ENCODE measurements at regions not wholly inside any gene's neighbourhood (a gene's known extent, or its start where the extent isn't known, plus 50 kb on each side); places are given as distances from the start of the nearest gene placed in this dataset.

GRCh38 chr20:6580486-6580885 is 187.0 kb upstream of the BMP2 start:
- peaks cover 15% of the 10 kb centered on the region for H3K4me1 ChIP-seq (ENCODE audit: control insufficient read depth, insufficient read depth, low read length)
- no peak overlapping the region for H3K9ac ChIP-seq (ENCODE audit: low read length)
- H3K9me3 ChIP-seq (ENCODE audit: control insufficient read depth, low read length), result no peaks in the 10 kb centered on the region
- no peak for DNase-seq (ENCODE audit: low read depth)
- no peak overlapping the region for H3K4me3 ChIP-seq (ENCODE audit: low read length)
- no peaks in the 10 kb centered on the region for H3K27me3 ChIP-seq (replicated peaks; ENCODE audit: control insufficient read depth, insufficient read depth, low read length)
- H3K36me3 ChIP-seq (ENCODE audit: control insufficient read depth, insufficient read depth, low read length, severe bottlenecking), result no peaks in the 10 kb centered on the region

GRCh38 chr20:6579824-6580223 is 187.7 kb upstream of the BMP2 start:
- Histone ChIP-seq H3K4me3 (ENCODE audit: low read length) (no peak overlapping the region), H3K4me1 (ENCODE audit: control insufficient read depth, insufficient read depth, low read length) (peaks cover 15% of the 10 kb centered on the region), H3K36me3 (ENCODE audit: control insufficient read depth, insufficient read depth, low read length, severe bottlenecking) (no peaks in the 10 kb centered on the region), H3K9me3 (ENCODE audit: control insufficient read depth, low read length) (no peaks in the 10 kb centered on the region), H3K27me3 (replicated peaks; ENCODE audit: control insufficient read depth, insufficient read depth, low read length) (no peaks in the 10 kb centered on the region), H3K9ac (ENCODE audit: low read length) (no peak overlapping the region)
- DNase-seq (ENCODE audit: low read depth), result no peak

GRCh38 chr20:6579417-6579816 is 188.1 kb upstream of the BMP2 start:
- no peak overlapping the region for H3K4me3 ChIP-seq (ENCODE audit: low read length)
- no peaks in the 10 kb centered on the region for H3K27me3 ChIP-seq (replicated peaks; ENCODE audit: control insufficient read depth, insufficient read depth, low read length)
- H3K36me3 ChIP-seq (ENCODE audit: control insufficient read depth, insufficient read depth, low read length, severe bottlenecking), result no peaks in the 10 kb centered on the region
- H3K9me3 ChIP-seq (ENCODE audit: control insufficient read depth, low read length), result no peaks in the 10 kb centered on the region
- H3K4me1 ChIP-seq (ENCODE audit: control insufficient read depth, insufficient read depth, low read length), result peaks cover 15% of the 10 kb centered on the region
- H3K9ac ChIP-seq (ENCODE audit: low read length), result no peak overlapping the region
- DNase-seq (ENCODE audit: low read depth), result no peak

- Histone ChIP-seq H3K27me3 (replicated peaks; ENCODE audit: control insufficient read depth, insufficient read depth, low read length) (no peaks in the 10 kb centered on the region), H3K4me3 (ENCODE audit: low read length) (no peak overlapping the region), H3K36me3 (ENCODE audit: control insufficient read depth, insufficient read depth, low read length, severe bottlenecking) (no peaks in the 10 kb centered on the region), H3K9ac (ENCODE audit: low read length) (no peak overlapping the region), H3K4me1 (ENCODE audit: control insufficient read depth, insufficient read depth, low read length) (peaks cover 15% of the 10 kb centered on the region), H3K9me3 (ENCODE audit: control insufficient read depth, low read length) (no peaks in the 10 kb centered on the region)
- DNase-seq (ENCODE audit: low read depth), result no peak
Measured at GRCh38 chr20:6577451-6577850, 190.0 kb upstream of the BMP2 start.

GRCh38 chr20:6576726-6577125 is 190.8 kb upstream of the BMP2 start:
- Histone ChIP-seq H3K4me1 (ENCODE audit: control insufficient read depth, insufficient read depth, low read length) (peaks cover 15% of the 10 kb centered on the region), H3K4me3 (ENCODE audit: low read length) (no peak overlapping the region), H3K27me3 (replicated peaks; ENCODE audit: control insufficient read depth, insufficient read depth, low read length) (no peaks in the 10 kb centered on the region), H3K9ac (ENCODE audit: low read length) (no peak overlapping the region), H3K36me3 (ENCODE audit: control insufficient read depth, insufficient read depth, low read length, severe bottlenecking) (no peaks in the 10 kb centered on the region), H3K9me3 (ENCODE audit: control insufficient read depth, low read length) (no peaks in the 10 kb centered on the region)
- DNase-seq (ENCODE audit: low read depth), result peak; percentile 82

GRCh38 chr20:6575912-6576401 is 191.5 kb upstream of the BMP2 start:
- Histone ChIP-seq H3K27me3 (replicated peaks; ENCODE audit: control insufficient read depth, insufficient read depth, low read length) (no peaks in the 10 kb centered on the region), H3K36me3 (ENCODE audit: control insufficient read depth, insufficient read depth, low read length, severe bottlenecking) (no peaks in the 10 kb centered on the region), H3K9ac (ENCODE audit: low read length) (no peak overlapping the region), H3K4me1 (ENCODE audit: control insufficient read depth, insufficient read depth, low read length) (peaks cover 15% of the 10 kb centered on the region), H3K4me3 (ENCODE audit: low read length) (no peak overlapping the region), H3K9me3 (ENCODE audit: control insufficient read depth, low read length) (no peaks in the 10 kb centered on the region)
- peak; percentile 47 for DNase-seq (ENCODE audit: low read depth)

GRCh38 chr20:6566821-6567220 is 200.7 kb upstream of the BMP2 start:
- Histone ChIP-seq H3K4me3 (ENCODE audit: low read length) (no peak overlapping the region), H3K4me1 (ENCODE audit: control insufficient read depth, insufficient read depth, low read length) (peaks cover 6% of the 10 kb centered on the region), H3K36me3 (ENCODE audit: control insufficient read depth, insufficient read depth, low read length, severe bottlenecking) (no peaks in the 10 kb centered on the region), H3K27me3 (replicated peaks; ENCODE audit: control insufficient read depth, insufficient read depth, low read length) (no peaks in the 10 kb centered on the region), H3K9me3 (ENCODE audit: control insufficient read depth, low read length) (no peaks in the 10 kb centered on the region), H3K9ac (ENCODE audit: low read length) (no peak overlapping the region)
- peak; percentile 88 for DNase-seq (ENCODE audit: low read depth)

- no peaks in the 10 kb centered on the region for H3K9me3 ChIP-seq (ENCODE audit: control insufficient read depth, low read length)
- no peaks in the 10 kb centered on the region for H3K36me3 ChIP-seq (ENCODE audit: control insufficient read depth, insufficient read depth, low read length, severe bottlenecking)
- H3K9ac ChIP-seq (ENCODE audit: low read length), result no peak overlapping the region
- peak; percentile 78 for DNase-seq (ENCODE audit: low read depth)
- peaks cover 6% of the 10 kb centered on the region for H3K4me1 ChIP-seq (ENCODE audit: control insufficient read depth, insufficient read depth, low read length)
- no peaks in the 10 kb centered on the region for H3K27me3 ChIP-seq (replicated peaks; ENCODE audit: control insufficient read depth, insufficient read depth, low read length)
- H3K4me3 ChIP-seq (ENCODE audit: low read length), result no peak overlapping the region
Measured at GRCh38 chr20:6562111-6562510, 205.4 kb upstream of the BMP2 start.

GRCh38 chr20:6560978-6561377 is 206.5 kb upstream of the BMP2 start:
- no peak overlapping the region for H3K9ac ChIP-seq (ENCODE audit: low read length)
- no peaks in the 10 kb centered on the region for H3K27me3 ChIP-seq (replicated peaks; ENCODE audit: control insufficient read depth, insufficient read depth, low read length)
- H3K9me3 ChIP-seq (ENCODE audit: control insufficient read depth, low read length), result no peaks in the 10 kb centered on the region
- no peaks in the 10 kb centered on the region for H3K36me3 ChIP-seq (ENCODE audit: control insufficient read depth, insufficient read depth, low read length, severe bottlenecking)
- DNase-seq (ENCODE audit: low read depth), result no peak
- H3K4me1 ChIP-seq (ENCODE audit: control insufficient read depth, insufficient read depth, low read length), result peaks cover 6% of the 10 kb centered on the region
- no peak overlapping the region for H3K4me3 ChIP-seq (ENCODE audit: low read length)

- peak; percentile 11 for DNase-seq (ENCODE audit: low read depth)
- Histone ChIP-seq H3K9me3 (ENCODE audit: control insufficient read depth, low read length) (no peaks in the 10 kb centered on the region), H3K27me3 (replicated peaks; ENCODE audit: control insufficient read depth, insufficient read depth, low read length) (no peaks in the 10 kb centered on the region), H3K9ac (ENCODE audit: low read length) (no peak overlapping the region), H3K4me3 (ENCODE audit: low read length) (no peak overlapping the region), H3K4me1 (ENCODE audit: control insufficient read depth, insufficient read depth, low read length) (peaks cover 6% of the 10 kb centered on the region), H3K36me3 (ENCODE audit: control insufficient read depth, insufficient read depth, low read length, severe bottlenecking) (no peaks in the 10 kb centered on the region)
Measured at GRCh38 chr20:6559791-6560190, 207.7 kb upstream of the BMP2 start.

- H3K9ac ChIP-seq (ENCODE audit: low read length), result no peak overlapping the region
- H3K36me3 ChIP-seq (ENCODE audit: control insufficient read depth, insufficient read depth, low read length, severe bottlenecking), result no peaks in the 10 kb centered on the region
- H3K27me3 ChIP-seq (replicated peaks; ENCODE audit: control insufficient read depth, insufficient read depth, low read length), result no peaks in the 10 kb centered on the region
- H3K9me3 ChIP-seq (ENCODE audit: control insufficient read depth, low read length), result no peaks in the 10 kb centered on the region
- no peak for DNase-seq (ENCODE audit: low read depth)
- H3K4me1 ChIP-seq (ENCODE audit: control insufficient read depth, insufficient read depth, low read length), result peaks cover 6% of the 10 kb centered on the region
- no peak overlapping the region for H3K4me3 ChIP-seq (ENCODE audit: low read length)
Measured at GRCh38 chr20:6558341-6558740, 209.1 kb upstream of the BMP2 start.

- peak; percentile 83 for DNase-seq (ENCODE audit: low read depth)
- peaks cover 10% of the 10 kb centered on the region for H3K4me1 ChIP-seq (ENCODE audit: control insufficient read depth, insufficient read depth, low read length)
Measured at GRCh38 chr20:6533761-6534479, 233.6 kb upstream of the BMP2 start.

More at GRCh38 chr20:6533761-6534479, 233.6 kb upstream of the BMP2 start:
- H3K9me3 ChIP-seq (ENCODE audit: control insufficient read depth, low read length), result peaks cover 22% of the 10 kb centered on the region
- H3K9ac ChIP-seq (ENCODE audit: low read length), result no peak overlapping the region
- H3K36me3 ChIP-seq (ENCODE audit: control insufficient read depth, insufficient read depth, low read length, severe bottlenecking), result no peaks in the 10 kb centered on the region
- H3K27me3 ChIP-seq (replicated peaks; ENCODE audit: control insufficient read depth, insufficient read depth, low read length), result peaks cover 5% of the 10 kb centered on the region
- peak overlapping the region; percentile 70 for H3K4me3 ChIP-seq (ENCODE audit: low read length)
